ENCODE measurements at regions not wholly inside any gene's neighbourhood (a gene's known extent, or its start where the extent isn't known, plus 50 kb on each side); places are given as distances from the start of the nearest gene placed in this dataset.

DNA sequence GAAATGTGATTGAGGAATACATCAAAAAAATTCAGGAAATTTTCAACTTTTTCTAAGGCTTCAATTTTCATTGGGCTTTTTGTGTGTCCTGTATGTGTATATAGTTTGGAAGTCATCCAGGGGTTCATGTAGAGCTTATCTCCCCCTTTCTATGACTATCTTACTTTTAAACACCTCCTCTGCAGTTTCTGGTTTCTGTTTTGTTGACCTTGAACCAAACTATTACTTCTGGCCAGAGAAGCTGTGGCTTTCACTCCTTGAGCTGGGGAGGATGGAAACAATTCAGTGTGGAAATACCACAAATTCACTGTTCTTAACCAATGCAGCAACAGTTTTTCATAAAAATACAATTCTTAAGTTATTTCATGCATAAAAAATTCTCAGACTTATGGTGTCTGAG lies 613.2 kb upstream of the SEL1L start:
- DNase-seq (ENCODE audit: low read depth), result no peak
- TF ChIP-seq POLR2A (IDR thresholded peaks at IDR 0.05; ENCODE audit: extremely low read depth, insufficient read length), result no peak
- TF ChIP-seq MYC (IDR thresholded peaks at IDR 0.05; ENCODE audit: low read depth, low read length), result no peak
- TF ChIP-seq, protein P1, sequence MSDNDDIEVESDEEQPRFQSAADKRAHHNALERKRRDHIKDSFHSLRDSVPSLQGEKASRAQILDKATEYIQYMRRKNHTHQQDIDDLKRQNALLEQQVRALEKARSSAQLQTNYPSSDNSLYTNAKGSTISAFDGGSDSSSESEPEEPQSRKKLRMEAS (IDR thresholded peaks at IDR 0.05; ENCODE audit: low read depth, low read length), result no peak
- TF ChIP-seq, protein P2, sequence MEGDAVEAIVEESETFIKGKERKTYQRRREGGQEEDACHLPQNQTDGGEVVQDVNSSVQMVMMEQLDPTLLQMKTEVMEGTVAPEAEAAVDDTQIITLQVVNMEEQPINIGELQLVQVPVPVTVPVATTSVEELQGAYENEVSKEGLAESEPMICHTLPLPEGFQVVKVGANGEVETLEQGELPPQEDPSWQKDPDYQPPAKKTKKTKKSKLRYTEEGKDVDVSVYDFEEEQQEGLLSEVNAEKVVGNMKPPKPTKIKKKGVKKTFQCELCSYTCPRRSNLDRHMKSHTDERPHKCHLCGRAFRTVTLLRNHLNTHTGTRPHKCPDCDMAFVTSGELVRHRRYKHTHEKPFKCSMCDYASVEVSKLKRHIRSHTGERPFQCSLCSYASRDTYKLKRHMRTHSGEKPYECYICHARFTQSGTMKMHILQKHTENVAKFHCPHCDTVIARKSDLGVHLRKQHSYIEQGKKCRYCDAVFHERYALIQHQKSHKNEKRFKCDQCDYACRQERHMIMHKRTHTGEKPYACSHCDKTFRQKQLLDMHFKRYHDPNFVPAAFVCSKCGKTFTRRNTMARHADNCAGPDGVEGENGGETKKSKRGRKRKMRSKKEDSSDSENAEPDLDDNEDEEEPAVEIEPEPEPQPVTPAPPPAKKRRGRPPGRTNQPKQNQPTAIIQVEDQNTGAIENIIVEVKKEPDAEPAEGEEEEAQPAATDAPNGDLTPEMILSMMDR (IDR thresholded peaks at IDR 0.05; ENCODE audit: low read depth, low read length), result no peak
- no peak overlapping the region for H3K4me3 ChIP-seq (ENCODE audit: low read depth, low read length)

DNA sequence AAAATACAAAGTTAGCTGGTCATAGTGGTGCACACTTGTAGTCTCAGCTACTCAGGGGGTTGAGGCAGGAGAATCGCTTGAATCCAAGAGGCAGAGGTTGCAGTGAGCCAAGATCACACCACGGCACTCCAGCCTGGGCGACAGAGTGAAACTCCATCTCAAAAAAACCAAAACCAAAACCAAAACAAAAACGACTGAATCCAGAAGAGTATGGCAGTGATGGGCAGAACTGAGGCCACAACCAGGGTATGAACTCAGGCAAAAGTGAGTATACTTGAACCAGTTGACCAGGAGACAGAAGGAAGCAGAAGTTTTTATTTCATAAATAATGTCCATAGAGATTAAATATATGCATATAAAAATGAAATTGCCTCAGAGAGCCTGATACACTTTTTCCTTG lies 620.0 kb upstream of the SEL1L start:
- TF ChIP-seq MYC (IDR thresholded peaks at IDR 0.05; ENCODE audit: low read depth, low read length), result no peak
- TF ChIP-seq, protein P2 (IDR thresholded peaks at IDR 0.05; ENCODE audit: low read depth, low read length), result no peak
- TF ChIP-seq, protein P1 (IDR thresholded peaks at IDR 0.05; ENCODE audit: low read depth, low read length), result no peak
- TF ChIP-seq POLR2A (IDR thresholded peaks at IDR 0.05; ENCODE audit: extremely low read depth, insufficient read length), result no peak
- DNase-seq (ENCODE audit: low read depth), result no peak
- H3K4me3 ChIP-seq (ENCODE audit: low read depth, low read length), result no peak overlapping the region

DNA sequence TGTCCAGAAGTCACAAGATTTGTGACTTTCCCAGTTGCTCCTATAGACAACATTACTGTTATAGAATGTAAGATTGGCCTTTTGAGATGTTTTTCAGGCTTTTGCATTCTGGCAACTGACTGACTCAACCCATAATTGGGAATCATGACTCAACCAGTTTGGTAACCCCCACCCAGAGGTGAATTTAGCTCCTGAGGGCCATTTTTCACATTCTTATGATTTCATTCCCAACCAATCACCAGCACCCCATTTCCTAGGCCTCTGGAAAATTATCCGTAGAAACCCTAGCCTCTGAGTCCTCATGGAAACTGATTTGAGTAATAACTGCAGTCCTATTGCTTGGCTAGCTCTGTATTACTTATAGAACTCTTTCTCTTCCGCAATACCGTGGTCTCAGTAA lies 626.0 kb upstream of the SEL1L start:
- TF ChIP-seq MYC (IDR thresholded peaks at IDR 0.05; ENCODE audit: low read depth, low read length) (no peak), POLR2A (IDR thresholded peaks at IDR 0.05; ENCODE audit: extremely low read depth, insufficient read length) (no peak)
- TF ChIP-seq, protein P2 (IDR thresholded peaks at IDR 0.05; ENCODE audit: low read depth, low read length), result no peak
- TF ChIP-seq, protein P1 (IDR thresholded peaks at IDR 0.05; ENCODE audit: low read depth, low read length), result no peak
- no peak overlapping the region for H3K4me3 ChIP-seq (ENCODE audit: low read depth, low read length)
- no peak for DNase-seq (ENCODE audit: low read depth)

DNA sequence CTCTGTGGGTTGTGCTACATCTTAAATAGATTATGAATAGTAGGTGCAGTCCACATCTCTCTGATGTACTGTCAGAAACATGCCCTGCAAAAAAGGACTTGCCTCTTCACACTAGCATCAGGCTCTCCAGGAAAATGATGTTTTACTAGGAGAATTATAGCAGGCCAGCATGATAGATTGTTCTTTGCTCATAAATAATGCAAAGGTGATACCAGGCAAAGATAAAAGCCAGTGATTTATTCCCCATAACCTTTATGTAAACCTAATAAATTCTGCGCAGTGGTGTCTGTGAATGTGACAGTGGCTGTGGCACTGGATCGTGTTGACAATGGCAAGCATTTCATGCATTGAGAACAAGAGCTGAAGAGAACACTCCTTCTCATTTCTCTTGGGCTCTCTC lies 646.5 kb upstream of the SEL1L start:
- no peak overlapping the region for H3K4me3 ChIP-seq (ENCODE audit: low read depth, low read length)
- TF ChIP-seq, protein P1 (IDR thresholded peaks at IDR 0.05; ENCODE audit: low read depth, low read length), result no peak
- no peak for TF ChIP-seq MYC (IDR thresholded peaks at IDR 0.05; ENCODE audit: low read depth, low read length)
- TF ChIP-seq, protein P2 (IDR thresholded peaks at IDR 0.05; ENCODE audit: low read depth, low read length), result no peak
- no peak for TF ChIP-seq POLR2A (IDR thresholded peaks at IDR 0.05; ENCODE audit: extremely low read depth, insufficient read length)
- no peak for DNase-seq (ENCODE audit: low read depth)

DNA sequence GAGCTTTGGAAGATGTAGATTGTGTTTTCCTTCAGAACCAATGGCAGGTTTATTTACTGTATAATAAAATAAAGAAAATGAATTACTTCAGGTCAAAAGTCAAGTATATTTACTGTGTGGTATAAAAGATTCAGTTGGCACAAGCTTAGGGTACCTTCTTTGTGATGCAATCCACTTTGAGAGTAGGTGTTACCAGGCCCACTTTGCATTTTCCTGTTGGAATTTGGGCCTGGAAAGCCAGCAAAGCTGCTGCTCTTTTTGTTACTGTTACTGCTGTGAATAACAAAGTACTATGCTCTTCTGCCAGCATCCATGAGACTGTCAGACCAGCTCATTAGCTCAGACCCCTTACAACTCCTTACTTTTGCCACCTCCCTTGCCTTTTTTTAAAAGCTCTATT lies 649.0 kb upstream of the SEL1L start:
- no peak for DNase-seq (ENCODE audit: low read depth)
- TF ChIP-seq MYC (IDR thresholded peaks at IDR 0.05; ENCODE audit: low read depth, low read length), result no peak
- TF ChIP-seq, protein P2 (IDR thresholded peaks at IDR 0.05; ENCODE audit: low read depth, low read length), result no peak
- TF ChIP-seq POLR2A (IDR thresholded peaks at IDR 0.05; ENCODE audit: extremely low read depth, insufficient read length), result no peak
- TF ChIP-seq, protein P1 (IDR thresholded peaks at IDR 0.05; ENCODE audit: low read depth, low read length), result no peak
- H3K4me3 ChIP-seq (ENCODE audit: low read depth, low read length), result no peak overlapping the region

DNA sequence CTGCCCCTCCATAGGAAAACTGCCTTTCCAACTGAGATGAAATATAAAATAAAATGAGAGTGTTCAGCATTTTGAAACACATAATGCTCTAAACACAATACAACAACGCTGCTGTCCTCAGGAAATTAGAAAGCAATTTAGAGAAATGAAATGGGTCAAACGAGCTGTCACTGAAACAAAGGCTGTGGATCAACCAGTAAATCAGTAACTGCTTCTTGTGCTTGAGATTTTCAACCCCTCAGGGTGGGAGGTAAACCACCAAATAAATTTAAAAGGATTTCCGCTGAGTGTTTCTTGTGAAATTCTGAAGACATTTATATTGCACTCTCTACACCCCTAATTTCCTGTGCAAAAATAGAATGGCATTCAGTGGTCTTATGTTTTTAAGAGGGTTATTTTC lies 657.1 kb upstream of the SEL1L start:
- TF ChIP-seq, protein P2 (IDR thresholded peaks at IDR 0.05; ENCODE audit: low read depth, low read length), result no peak
- TF ChIP-seq POLR2A (IDR thresholded peaks at IDR 0.05; ENCODE audit: extremely low read depth, insufficient read length) (no peak), MYC (IDR thresholded peaks at IDR 0.05; ENCODE audit: low read depth, low read length) (no peak)
- TF ChIP-seq, protein P1 (IDR thresholded peaks at IDR 0.05; ENCODE audit: low read depth, low read length), result no peak
- H3K4me3 ChIP-seq (ENCODE audit: low read depth, low read length), result no peak overlapping the region
- no peak for DNase-seq (ENCODE audit: low read depth)

Data from NB4 (cell line).